Smooth muscle cell (in vitro differentiated cells): ENCODE measurements at regions not wholly inside any gene's neighbourhood (a gene's known extent, or its start where the extent isn't known, plus 50 kb on each side); places are given as distances from the start of the nearest gene placed in this dataset.

Experiments used
- DNase-seq: peaks from one replicate; lab custom pipeline; 2025; ENCODE audit not compliant: unreplicated experiment; lab: John Stamatoyannopoulos, UW
- H2AFZ ChIP-seq: fragments of 200-600 bp; sonication (generic); 2 replicates; pipeline ENCODE4 v1.6.0; 2016; ENCODE audit warnings: antibody characterized with exemption, low read depth, mild to moderate bottlenecking
- H3F3A ChIP-seq: fragments of 200-600 bp; sonication (generic); 2 replicates; pipeline ENCODE4 v1.6.0; 2017; ENCODE audit warnings: antibody characterized with exemption, low read depth
- H3K27ac ChIP-seq: fragments of 200-600 bp; sonication (generic); 2 replicates; pipeline ENCODE4 v1.5.1; 2016; ENCODE audit warnings: low read depth, mild to moderate bottlenecking
- H3K27me3 ChIP-seq: fragments of 200-600 bp; sonication (generic); 2 replicates; pipeline ENCODE4 v1.6.1; 2016; ENCODE audit warnings: low read depth, mild to moderate bottlenecking
- H3K36me3 ChIP-seq: fragments of 200-600 bp; sonication (generic); 2 replicates; pipeline ENCODE4 v1.5.1; 2016; ENCODE audit warnings: low read depth
- H3K4me1 ChIP-seq: fragments of 200-600 bp; sonication (generic); 2 replicates; pipeline ENCODE4 v1.5.1; 2016; ENCODE audit warnings: low read depth
- H3K4me2 ChIP-seq: fragments of 200-600 bp; sonication (generic); 2 replicates; pipeline ENCODE4 v1.6.0; 2016; ENCODE audit warnings: mild to moderate bottlenecking
- H3K4me3 ChIP-seq: fragments of 200-600 bp; sonication (generic); 2 replicates; pipeline ENCODE4 v1.5.1; 2016; ENCODE audit warnings: mild to moderate bottlenecking
- H3K79me2 ChIP-seq: fragments of 200-600 bp; sonication (generic); 2 replicates; pipeline ENCODE4 v1.6.0; 2016; ENCODE audit warnings: low read depth, mild to moderate bottlenecking
- H3K9ac ChIP-seq: fragments of 200-600 bp; sonication (generic); 2 replicates; pipeline ENCODE4 v1.6.0; 2016; ENCODE audit warnings: low read depth
- H3K9me3 ChIP-seq: fragments of 200-600 bp; sonication (generic); replicated peaks from 2 replicates; pipeline ENCODE4 v1.5.1; 2016; ENCODE audit warnings: low read depth
- H4K20me1 ChIP-seq: fragments of 200-600 bp; sonication (generic); 2 replicates; pipeline ENCODE4 v1.6.0; 2016; ENCODE audit warnings: low read depth
- CTCF ChIP-seq: fragments of 200-600 bp; sonication (generic); IDR thresholded peaks from 2 replicates; pipeline ENCODE4 v1.5.1; 2017; ENCODE audit warnings: borderline replicate concordance, mild to moderate bottlenecking, antibody characterized with exemption; ENCODE audit not compliant: insufficient read depth, poor library complexity, severe bottlenecking
- WGBS: methylation state at CpG from one replicate; pipeline ENCODE4 v1.1.7; 2016; ENCODE audit warnings: low lambda C conversion rate; 5-methylcytosine and 5-hydroxymethylcytosine counted together

DNA sequence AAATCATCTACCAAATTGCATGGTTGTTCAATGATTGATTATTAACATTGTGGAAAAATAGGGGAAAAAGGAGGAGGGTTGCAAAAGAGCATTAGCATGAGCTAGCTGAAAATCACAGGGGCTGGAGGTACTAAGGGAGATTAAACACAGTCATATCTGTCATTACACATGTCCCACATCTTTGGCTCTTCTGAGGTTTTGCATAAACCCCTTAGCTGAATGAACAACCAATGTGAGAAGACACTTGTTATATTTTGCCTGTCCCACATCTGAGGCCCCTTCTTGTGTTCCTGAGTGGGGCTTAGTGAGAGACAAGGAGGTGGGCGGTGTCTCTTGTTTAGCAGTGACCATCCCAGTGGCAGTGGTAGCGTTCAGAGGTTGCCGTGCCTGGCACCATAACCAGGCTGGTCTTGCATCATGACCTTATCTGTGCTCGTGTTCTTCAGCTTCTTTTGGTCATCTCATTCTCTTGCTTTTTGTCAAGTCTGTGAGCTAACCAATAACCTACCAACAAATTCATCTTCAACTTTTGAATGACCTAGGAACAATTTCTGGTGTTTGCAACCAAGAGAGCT lies 95.6 kb downstream of the MID1IP1 start:
- DNase-seq, result no peak
- no peaks in the 10 kb centered on the region for H3F3A ChIP-seq
- TF ChIP-seq CTCF, result no peak
- H3K27ac ChIP-seq, result no peak overlapping the region
- no peaks in the 10 kb centered on the region for H3K79me2 ChIP-seq
- no peak overlapping the region for H3K4me2 ChIP-seq
- H3K27me3 ChIP-seq, result no peaks in the 10 kb centered on the region
- no peaks in the 10 kb centered on the region for H4K20me1 ChIP-seq
- no peaks in the 10 kb centered on the region for H3K4me1 ChIP-seq
- H3K4me3 ChIP-seq, result no peak overlapping the region
- 81% methylated on average over 4 of the region's 4 CpGs for WGBS
- H3K9me3 ChIP-seq, result no peaks in the 10 kb centered on the region
- H3K9ac ChIP-seq, result no peak overlapping the region
- no peaks in the 10 kb centered on the region for H3K36me3 ChIP-seq
- no peak overlapping the region for H2AFZ ChIP-seq

- no peaks in the 10 kb centered on the region for H3K36me3 ChIP-seq
- no peak overlapping the region for H2AFZ ChIP-seq
- H3K27ac ChIP-seq, result no peak overlapping the region
- H3K79me2 ChIP-seq, result no peaks in the 10 kb centered on the region
- no peak overlapping the region for H3K4me3 ChIP-seq
- H3F3A ChIP-seq, result no peaks in the 10 kb centered on the region
- H3K4me2 ChIP-seq, result no peak overlapping the region
- 66% methylated on average over 6 of the region's 6 CpGs for WGBS
- no peaks in the 10 kb centered on the region for H3K9me3 ChIP-seq
- H3K27me3 ChIP-seq, result no peaks in the 10 kb centered on the region
- no peak overlapping the region for H3K9ac ChIP-seq
- TF ChIP-seq CTCF, result no peak
- DNase-seq, result no peak
- no peaks in the 10 kb centered on the region for H3K4me1 ChIP-seq
- no peaks in the 10 kb centered on the region for H4K20me1 ChIP-seq
Measured at GRCh38 chrX:38898261-38898660, 97.0 kb downstream of the MID1IP1 start.

GRCh38 chrX:38899650-38900049 lies 98.4 kb downstream of the MID1IP1 start:
- H3K4me2 ChIP-seq, result no peak overlapping the region
- no peak overlapping the region for H3K4me3 ChIP-seq
- H3K36me3 ChIP-seq, result no peaks in the 10 kb centered on the region
- H3K79me2 ChIP-seq, result no peaks in the 10 kb centered on the region
- H3K9ac ChIP-seq, result no peak overlapping the region
- no peaks in the 10 kb centered on the region for H4K20me1 ChIP-seq
- no peaks in the 10 kb centered on the region for H3K27me3 ChIP-seq
- WGBS, result 75% methylated on average over 1 of the region's 1 CpG
- no peak for TF ChIP-seq CTCF
- H3K4me1 ChIP-seq, result no peaks in the 10 kb centered on the region
- no peak overlapping the region for H2AFZ ChIP-seq
- no peak overlapping the region for H3K27ac ChIP-seq
- no peaks in the 10 kb centered on the region for H3F3A ChIP-seq
- DNase-seq, result no peak
- H3K9me3 ChIP-seq, result no peaks in the 10 kb centered on the region

DNA sequence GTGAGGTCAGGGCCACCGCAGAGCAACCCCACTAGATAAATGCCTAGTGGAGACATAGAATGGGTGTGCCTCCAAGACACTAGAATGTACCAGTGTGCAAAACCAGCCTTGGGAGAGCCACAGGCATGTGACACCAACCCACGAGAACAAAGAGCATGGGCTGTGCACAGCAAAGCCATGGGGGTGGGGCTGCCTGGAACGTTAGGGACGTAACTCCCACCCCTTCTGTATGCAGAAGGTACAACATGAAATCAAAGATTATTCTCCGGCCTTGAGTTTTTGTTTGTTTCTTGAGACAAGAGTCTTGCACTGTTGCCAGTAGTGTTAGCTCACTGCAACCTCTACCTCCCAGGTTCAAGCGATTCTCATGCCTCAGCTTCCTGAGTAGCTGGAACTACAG lies 99.5 kb downstream of the MID1IP1 start:
- Histone ChIP-seq H3K36me3 (no peaks in the 10 kb centered on the region), H3K4me2 (no peak overlapping the region), H3K4me1 (no peaks in the 10 kb centered on the region), H3K27me3 (no peaks in the 10 kb centered on the region), H3K9ac (no peak overlapping the region), H3K79me2 (no peaks in the 10 kb centered on the region), H3K4me3 (no peak overlapping the region), H3K9me3 (no peaks in the 10 kb centered on the region), H3K27ac (no peak overlapping the region), H3F3A (no peaks in the 10 kb centered on the region), H2AFZ (no peak overlapping the region), H4K20me1 (no peaks in the 10 kb centered on the region)
- no peak for DNase-seq
- TF ChIP-seq CTCF, result no peak
- WGBS, result 76% methylated on average over 6 of the region's 6 CpGs
